ENCODE measurements at regions not wholly inside any gene's neighbourhood (a gene's known extent, or its start where the extent isn't known, plus 50 kb on each side); places are given as distances from the start of the nearest gene placed in this dataset.
A peak's percentile ranks its signal among the peaks of the same experiment; 100 is the strongest.

DNA sequence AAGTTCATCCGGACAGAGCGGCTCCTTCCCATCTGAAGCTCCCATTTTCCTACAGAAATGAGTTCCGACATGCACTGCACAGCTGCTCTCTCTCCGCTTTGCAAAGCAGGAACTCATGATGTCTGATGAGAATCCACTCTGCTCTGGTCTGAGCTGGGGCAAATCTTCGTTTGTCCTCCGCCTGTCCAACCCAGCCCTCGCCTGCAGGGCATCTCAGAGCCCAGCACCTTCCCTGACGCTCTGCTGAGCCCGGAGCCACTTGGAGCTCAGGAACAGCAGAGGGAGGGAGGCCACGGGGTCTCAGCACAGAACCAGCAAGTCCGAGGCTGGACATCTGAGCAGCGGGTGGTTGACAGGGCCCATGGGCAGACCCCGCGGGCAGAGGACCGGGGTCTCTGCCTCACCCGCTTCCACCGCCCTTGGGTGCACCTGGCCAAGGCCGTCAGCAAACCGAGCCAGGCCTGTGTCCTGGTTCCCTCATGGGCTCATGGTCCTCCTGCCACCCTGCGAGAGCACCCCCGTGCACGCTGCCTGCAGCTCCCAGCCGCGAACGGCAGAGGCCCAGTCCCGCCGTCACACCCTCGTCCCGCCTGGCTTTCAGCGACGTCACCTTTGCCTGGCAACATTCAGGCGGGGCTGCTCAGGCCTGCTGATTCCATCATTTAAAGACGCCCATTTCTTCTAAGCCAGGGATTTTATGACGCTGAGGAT, 78.5 kb upstream of the BHLHE23 start:
- DNase-seq, result no peak

DNA sequence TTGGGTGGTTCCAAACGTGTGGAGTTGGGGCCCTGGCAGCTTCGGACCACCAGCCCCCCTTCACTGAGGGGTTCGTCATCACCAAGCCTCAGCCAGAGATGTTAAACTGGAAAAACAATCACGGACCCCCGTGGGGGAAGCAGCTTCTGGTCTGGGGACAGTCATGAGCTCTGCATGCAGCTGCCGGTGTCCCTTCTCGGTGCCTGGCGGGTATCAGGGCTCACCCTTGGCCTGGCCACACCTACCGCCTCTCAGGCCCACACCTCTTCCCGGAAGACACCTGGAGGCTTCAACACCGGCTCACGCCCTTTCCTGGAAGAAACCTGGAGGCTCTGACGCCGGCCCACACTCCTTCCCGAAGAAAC, 77.8 kb upstream of the BHLHE23 start:
- DNase-seq, result no peak

DNA sequence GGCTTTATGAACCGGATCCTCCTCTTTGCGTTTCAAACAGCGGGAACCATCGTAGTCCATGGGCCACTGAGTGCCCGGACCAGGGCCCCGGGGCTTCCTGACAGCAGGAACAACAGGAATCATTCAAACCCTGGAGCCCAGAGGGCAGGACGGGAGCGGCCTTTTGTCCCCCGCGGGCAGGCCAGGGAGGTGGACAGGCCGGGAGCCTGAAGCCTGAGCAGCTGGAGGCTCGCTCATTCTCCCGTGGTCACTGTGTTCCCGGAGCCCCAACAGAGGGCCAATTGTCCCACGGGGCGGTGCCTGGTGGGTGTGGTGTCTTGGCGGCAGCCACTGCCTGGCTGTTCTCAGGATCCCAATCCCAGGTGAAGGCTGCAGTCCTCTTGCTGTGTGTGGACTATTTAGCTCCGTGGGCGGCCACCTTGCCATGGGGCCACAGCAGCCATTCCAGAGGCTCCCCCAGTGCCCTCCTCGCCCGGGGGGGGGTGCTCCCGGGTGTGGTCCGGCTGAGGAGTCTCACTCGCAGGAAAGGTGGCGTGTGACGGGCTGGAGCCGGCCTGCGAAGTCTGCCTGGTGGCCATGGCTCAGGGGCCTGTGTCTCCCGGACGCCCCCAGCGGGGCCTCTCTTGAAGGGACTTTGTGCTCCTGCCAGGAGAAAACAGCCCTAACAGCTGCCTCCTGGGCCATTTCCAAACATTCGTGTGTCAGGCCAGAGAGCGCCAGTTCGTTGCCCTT, 77.2 kb upstream of the BHLHE23 start:
- no peak for DNase-seq

DNA sequence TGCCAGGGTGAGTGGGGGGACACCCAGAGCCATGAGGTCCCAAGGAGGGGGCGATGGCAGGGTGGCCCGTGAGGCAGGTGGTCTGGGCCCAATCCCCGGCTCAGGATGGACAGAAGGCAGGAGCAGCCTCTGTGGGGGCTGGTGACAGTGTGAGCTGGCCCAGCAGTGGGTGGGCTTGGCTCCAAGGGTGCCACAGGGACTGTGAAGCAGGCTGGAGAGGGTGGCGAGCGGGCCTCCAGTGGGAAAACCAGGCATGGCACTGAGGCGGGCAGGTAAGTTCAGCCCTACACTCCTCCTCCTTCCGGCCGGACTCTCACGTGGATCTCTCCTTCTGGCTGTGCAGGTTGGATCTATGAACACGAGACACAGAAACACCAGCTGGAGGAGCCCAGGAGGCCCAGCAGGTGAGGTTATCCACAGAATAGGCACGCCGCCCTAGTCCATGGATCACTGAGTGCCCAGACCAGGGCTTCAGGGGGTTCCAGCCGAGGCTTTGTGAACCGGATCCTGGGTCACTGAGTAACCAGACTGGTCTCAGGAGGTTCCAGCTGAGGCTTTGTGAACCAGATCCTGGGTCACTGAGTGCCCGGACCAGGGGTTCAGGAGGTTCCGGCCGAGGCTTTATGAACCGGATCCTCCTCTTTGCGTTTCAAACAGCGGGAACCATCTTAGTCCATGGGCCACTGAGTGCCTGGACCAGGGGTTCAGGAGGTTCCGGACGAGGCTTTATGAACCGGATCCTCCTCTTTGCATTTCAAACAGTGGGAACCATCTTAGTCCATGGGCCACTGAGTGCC, 76.4 kb upstream of the BHLHE23 start:
- DNase-seq, result no peak

DNA sequence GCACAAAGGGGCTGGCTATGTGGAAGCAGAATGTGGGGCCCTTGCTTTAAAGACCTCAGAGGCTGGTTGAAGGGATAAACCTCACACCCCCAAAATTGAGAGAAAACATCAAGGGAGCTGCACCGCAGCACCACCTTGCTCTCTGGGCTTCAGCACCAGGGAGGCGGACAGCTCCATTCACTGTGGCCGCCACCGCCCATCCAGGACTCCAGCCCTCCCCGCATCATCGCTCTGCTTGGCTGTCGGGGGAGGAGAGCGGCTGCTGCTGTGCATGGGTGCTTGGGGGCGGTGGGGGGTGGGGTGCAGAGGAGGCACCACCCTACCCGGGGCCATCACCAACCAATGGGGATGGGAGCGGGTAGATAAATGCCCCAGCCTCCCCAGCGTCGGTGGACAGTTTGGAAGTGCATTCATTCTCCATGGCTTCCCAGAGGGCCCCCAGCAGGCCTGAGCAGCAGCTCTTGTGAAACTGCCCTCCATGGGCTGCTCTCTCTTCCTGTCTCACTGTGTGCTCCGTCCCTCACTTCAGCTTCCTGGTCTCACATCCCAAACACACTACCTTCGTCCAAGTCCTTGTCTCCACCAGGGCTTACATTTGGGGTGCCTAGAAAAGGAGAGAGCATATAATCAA, 75.7 kb upstream of the BHLHE23 start:
- no peak for DNase-seq

DNA sequence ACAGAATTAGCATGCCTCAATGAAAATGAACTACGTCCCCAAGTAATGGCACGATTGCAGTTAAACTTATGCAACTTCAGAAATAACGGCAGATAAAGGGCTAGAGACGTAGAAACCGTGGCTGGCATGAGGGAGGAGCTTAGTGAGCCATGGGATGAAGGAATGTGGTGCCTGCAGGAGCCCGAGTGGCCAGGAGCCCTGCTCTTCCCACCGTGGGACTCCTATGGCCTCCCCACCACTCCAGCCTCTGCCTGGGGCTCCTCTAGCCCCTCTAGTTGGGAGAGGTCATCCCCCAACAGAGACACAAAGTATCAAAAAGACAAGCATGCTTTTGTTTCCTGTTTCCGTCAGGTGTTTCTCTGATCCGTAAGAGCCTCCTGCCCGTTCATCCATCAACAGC, 75.1 kb upstream of the BHLHE23 start:
- no peak for DNase-seq

DNA sequence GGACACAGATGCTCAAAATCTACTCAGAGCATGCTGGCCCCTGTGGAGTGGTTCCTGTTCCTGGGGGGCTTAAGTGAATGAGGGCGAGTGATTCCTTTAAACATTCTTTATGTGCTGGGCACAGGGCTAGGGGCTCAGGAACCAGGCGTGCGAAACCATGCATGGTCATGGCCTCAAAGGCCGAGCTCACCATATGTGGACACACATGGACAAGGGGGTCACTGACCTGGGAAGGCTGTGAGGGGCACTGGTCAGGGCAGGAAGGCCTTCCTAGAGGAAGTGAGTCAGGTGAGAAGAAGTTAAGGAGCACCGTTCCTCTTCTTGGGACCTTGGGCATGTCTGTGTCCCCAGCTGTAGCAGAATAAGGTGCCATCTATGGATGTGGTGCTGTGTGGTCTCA, 74.6 kb upstream of the BHLHE23 start:
- DNase-seq, result no peak

DNA sequence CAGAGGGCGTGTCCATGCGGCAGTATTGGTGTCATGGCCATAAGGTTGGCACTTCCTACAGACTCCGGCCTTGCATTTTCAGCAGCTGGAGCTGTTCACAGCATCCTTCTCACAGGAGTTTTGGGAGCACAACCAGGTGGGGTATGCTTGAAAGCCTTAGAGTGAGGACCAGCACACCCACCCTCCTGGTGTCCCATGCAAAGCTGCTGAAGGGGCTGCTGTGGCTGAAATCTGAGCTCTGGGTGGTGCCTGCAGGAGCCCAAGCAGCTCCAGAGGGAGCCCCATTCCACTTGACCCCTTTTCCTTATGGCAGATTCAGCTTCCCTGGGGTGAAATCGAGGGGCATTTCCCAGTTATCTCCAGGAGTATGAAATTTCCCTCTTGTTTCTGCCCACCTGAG, 74.0 kb upstream of the BHLHE23 start:
- no peak for DNase-seq

DNA sequence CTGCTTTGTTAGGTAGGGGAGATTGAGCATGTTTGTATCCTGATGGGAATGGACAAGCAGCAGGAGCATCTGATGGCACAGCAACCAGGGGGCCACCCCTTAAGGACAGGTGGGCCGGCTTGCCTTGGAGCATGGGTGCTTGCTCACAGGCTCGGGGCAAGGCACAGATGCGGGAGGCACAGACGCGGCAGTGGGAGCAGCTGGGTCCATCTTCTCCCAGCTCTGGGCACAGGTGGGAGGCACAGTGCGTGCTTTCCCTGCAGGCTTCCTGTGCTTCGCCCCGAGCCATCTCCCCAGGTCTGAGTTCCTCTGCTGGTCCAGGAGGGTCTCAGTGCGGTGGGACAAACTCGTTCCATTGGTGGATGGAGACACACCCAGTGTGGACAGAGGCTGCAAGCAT, 73.6 kb upstream of the BHLHE23 start:
- DNase-seq, result no peak

DNA sequence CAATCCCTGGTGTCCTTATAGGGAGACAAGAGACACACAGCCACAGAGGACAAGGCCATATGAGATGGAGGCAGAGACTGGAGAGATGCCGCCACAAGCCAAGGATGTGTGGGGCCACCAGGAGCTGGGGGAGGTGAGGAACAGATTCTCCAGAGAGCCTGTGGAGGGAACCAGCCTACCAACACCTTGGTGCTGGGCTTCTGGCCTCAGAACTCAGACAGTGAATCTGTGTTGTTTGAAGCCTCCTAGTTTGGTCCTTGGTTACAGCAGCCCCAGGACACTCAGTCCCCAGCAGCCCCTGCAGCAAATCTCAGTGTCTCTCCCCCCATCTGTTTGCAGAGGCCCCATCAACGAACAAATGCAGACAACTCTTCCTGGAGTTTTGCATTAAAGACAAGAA, 73.2 kb upstream of the BHLHE23 start:
- DNase-seq, result no peak

DNA sequence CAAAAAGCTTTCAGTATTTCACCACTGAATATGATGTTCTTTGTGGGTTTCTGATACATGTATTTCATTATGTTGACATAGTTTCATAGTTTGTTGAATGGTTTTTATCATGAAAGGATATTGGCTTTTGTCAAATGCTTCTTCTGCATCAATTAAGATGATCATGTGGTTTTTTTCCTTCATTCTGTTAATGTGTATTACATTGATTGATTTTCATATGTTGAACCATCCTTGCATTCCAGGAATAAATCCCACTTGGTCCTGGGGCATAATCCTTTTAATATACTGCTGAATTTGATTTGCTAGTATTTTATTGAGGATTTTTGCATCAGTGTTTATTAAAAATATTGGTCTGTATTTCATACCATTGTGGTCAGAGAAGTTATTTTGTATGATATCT, 70.9 kb upstream of the BHLHE23 start:
- no peak for DNase-seq

DNA sequence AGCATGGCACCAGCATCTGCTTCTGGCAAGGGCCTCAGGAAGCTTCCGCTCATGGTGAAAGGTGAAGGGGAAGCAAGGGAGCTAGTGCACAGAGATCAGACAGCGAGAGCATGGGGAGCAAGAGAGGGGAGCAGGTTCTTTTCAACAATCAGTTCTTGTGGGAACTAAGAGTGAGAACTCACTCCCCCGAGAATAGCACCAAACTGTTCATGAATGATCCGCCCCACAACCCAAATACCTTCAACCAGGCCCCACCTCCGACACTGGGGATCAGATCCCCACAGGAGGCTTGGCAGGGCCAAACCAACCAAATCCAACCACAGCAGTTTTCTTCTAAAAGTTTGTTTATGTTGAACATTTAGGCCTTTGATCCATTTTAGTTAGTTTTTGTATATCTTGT, 69.7 kb upstream of the BHLHE23 start:
- DNase-seq, result no peak

DNA sequence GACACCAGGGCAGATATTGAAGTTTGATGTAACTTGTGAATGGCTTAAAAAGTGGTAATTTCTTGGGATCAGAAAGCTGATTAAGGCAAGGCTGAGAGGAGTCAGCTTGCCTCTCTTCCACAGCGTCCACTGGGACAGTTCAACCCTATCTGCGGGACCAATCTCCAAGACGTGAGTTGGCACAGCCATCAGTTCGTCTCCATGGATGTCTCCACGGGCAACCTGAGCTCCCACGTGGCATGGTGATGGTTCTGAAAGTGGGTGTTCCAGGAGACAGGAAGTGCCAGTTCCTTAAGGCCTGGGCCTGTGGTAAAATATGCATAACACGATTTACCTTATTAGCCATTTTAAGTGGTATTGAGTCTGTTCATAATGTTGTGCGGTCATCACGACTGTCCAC, 67.9 kb upstream of the BHLHE23 start:
- DNase-seq, result no peak

DNA sequence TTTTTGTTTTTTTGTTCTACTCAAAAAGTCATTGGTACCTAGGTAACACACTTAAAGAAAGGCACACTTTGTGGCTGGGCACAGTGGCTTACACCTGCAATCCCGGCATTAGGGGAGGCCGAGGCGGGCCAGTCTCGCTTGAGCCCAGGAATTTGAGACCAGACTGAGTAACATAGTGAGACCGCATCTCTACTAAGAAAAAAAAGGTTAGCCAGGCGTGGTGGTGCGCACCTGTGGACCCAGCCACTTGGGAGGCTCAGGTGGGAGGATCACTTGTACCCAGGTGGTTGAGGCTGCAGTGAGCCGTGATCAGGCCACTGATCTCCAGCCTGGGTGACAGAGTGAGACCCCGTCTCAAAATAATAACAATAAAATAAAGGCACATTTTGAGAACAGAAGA, 67.4 kb upstream of the BHLHE23 start:
- DNase-seq, result no peak

DNA sequence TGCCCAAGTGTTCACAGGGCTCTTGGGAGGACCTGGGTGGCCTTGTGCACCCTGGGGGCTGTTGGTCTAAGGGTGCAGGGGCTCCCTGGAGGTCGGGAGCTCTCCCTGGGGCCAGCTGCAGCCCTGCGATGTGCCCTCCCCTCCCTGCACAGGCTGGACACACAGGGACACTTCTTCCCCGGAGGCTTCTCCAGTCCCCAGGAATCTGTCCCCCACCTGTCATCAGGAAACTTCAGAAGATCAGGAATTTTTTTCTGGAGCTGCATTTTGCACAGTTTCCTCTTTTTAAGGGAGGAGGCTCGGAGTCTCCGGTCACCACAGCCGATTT, 66.9 kb upstream of the BHLHE23 start:
- no peak for DNase-seq

DNA sequence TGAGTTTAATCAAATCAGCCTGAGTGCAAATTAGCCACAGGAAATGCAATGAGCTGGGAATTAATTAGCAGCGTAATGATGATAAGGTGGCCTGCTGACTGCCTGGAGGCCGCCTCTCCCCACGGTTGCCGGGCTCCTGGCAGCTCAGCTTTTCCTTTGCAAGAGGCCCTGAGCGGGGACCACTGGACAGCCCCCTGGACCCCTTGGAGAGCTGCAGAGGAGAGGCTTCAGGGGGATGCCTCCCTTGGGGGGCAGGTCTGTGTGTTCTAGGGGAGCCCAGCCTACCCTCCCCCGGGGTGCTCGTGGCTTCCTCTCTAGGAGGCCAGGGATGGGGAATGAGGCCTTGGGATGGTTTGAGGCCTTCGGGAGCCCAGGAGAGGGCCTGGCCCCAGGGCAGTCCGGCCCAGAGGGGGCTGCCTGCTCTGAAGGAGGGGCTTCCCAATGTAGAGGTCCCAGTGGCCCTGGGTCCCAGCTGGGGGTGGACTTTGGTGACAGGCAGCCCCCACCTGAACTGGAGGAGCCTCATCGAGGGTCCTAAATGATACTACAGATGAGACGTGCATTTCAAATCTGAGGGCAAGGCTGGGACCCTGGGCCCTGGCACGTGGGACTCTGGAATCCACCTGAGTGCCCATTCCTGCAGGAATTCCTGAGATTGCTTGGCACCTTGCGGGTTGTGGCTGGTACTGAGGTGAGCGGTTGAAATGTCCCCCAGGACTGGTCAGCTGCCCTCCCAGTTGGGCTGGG, 66.4 kb upstream of the BHLHE23 start:
- DNase-seq, result no peak

DNA sequence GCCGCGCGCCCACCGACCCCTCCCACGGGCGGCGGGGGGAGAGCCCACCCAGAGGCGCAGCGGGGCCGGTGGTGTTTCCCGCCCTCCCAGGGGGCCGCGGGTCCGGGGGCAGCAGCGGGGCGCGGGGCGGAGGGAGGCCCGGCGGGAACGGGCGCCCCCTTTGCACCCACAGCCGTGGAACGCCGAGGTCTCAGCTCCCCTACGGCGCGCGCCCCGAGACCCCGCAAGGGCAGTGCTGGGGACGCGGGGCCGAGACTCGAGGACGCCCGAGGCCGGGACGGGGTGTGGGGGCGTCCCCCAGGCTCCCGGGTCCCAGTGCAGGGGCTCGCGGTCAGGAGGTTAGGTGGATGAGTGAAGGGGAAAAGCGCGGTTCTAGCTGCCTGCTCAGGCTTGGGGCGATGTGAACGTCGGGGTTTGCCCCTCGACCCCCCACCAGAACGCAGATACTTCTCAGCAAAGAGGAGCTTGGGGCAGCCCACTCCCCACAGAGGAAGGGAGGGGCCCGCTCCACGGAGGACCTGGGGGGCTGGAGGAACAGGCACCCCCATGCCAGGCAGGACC, 65.5 kb upstream of the BHLHE23 start:
- no peak for DNase-seq

DNA sequence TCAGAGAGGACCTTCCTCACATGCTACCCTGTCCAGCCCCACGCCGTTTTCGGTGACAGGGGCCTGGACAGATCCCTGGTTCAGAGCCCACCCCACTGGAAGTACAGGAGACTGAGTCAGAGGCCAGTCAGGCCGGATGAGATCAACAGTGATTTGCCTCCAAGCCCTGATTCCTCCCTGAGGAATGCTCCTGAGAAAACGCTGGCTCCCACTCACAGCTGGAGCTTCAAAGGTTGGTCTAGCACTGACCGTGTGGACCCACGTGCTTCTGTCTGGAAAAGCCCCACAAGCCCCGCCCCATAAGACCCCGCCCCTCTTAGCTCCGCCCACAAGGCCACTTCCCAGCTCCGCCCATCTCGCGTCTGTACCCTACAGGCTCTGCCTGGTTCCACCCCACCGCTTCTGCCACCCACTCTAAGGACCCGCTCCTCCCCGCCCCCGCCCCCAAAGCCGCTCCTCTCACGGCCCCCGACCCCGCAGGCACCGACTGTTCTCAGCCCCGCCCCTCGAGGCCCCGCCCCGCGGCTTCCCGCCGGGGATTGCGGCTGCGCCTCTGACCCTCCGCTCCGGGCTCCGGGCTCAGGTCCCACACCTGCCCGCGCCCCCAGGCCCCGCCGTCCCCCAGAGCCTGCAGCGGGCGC, 64.9 kb upstream of the BHLHE23 start:
- peak; percentile 55 for DNase-seq

DNA sequence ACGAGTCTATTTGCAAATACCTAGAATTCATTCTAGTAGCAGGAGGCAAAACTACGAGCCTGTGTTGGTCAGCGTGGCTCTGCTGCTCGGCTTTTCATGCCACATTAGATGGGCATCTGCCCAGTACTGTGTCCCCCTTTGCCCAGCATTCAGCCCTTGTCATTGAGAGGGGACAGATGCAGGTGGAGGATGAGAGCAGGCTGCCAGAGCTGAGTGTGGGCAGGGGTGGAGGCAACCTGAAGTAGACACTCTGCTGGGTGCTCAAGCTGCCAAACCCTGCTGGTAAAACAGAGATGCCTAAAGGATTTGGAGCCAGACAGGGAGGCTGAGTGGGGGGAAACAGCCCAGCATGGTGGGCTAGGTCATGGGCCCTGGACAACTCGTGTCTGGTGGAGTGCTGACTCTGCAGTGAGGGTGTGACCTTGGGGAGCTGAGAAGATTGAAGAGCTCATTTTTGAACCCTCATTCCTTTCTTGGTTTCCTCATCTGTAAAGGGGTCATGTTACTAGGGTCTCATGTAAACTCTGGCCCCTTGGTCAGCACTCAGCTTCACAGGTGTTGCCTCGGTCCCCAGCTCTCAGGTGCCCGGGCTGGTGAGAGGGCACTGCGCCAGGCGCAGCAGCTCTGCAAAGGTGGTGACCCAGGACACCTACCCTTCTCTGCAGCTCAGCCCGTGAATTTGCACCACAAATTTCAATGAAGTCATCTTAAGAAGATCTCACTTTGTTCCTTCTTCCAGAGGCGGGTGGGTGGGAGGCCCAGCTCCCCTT, 64.2 kb upstream of the BHLHE23 start:
- no peak for DNase-seq

DNA sequence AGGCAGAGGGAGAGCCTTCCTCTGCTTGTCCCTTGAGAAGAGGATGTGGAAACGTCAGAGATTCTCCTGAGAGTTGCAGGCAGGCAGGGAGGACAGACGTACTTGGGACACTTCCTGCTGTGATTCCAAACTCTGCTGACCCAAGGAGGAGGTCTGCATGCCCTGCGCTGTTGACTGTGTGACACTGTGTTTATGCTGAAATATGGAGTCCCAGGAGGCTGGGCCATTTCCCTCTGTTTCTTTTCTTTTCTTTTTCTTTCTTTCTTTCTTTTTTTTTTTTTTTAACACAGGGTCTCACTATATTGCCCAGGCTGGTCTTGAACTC, 63.5 kb upstream of the BHLHE23 start:
- DNase-seq, result no peak

DNA sequence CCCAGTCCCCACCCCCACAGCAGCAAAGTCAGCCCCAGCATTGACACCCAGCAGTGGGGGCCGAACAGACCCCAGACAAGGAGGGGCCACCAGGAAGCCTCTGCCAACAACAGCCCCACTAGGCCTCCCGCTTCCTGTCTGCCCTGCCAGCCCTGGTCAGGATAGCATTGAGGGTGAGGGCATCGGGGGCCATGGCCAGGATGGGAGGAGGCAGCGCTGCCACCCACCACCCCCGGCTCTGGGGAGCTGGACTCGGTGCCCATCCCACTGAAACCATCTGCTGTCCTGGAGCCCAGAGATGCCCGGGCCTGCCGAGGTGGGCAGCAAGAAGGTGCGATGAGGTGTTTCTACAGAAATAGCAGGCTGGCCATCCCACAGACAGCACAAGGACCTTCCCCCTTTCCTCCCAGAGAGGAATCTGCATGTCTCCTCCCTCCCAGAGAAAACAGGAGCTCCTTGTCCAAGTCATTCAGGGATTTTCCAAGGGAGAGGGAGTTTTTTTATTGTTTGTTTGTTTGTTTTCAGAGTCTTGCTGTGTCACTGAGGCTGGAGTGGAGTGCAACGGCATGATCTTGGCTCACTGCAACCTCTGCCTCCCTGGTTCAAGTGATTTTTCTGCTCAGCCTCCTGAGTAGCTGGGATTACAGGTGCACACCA, 62.1 kb upstream of the BHLHE23 start:
- DNase-seq, result no peak
